Activated T-cell treated with anti-CD3 and anti-CD28 coated beads for 48 hours (primary cell): ENCODE measurements at regions not wholly inside any gene's neighbourhood (a gene's known extent, or its start where the extent isn't known, plus 50 kb on each side); places are given as distances from the start of the nearest gene placed in this dataset.

Experiments used
- DNase-seq: peaks from one replicate; pipeline ENCODE4 v3.0.0-alpha.2; 2020; ENCODE audit warnings: low read depth

DNA sequence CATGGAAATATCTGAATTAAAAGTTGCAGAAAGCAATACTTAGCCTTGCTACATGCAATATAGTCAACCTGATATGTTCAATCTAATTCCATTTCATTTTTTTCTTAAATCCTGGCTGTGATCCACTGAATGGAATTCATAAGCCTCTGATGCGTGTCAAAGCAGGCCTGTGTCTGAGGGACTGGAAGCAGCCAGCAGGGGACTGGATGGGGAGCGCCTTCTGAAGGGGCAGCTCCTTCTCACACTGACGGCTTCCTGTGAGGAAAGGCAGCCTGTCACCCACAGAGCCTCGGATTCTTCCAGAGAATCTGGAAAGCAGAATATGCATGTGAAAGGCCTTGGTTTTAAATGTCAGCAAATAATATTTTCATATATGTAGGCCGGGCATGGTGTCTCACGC lies 73.5 kb downstream of the KCNF1 start:
- no peak for DNase-seq

DNA sequence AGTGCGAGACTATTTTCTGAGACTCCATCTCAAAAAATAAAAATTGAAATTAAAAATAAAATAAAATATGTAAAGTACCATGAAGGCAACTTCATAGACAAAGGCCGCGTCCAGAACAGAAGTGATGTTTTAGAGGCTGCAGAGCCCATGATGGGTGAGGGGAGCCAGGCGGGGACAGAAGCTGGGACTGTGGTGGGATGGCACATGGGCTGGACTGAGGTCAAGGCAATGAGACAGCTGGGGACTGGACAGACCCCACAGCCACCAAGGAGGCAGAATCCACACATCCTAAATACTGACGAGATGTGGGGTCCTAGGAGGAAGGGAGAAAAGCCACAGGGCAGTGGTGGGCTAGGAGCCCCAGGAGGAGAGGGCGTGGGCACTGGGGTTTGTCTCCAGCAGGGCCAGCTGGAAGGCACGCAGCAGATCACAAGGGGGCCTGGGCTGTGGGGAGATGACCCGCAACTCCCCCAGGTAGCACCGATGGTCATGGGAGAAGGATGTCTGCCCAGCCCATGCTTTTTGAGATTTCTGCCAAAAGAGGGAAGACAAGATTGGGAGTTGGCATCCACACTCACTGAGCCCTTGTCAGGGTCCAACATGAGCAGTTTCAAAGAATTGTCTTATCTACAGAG lies 74.3 kb downstream of the KCNF1 start:
- DNase-seq = no peak

DNA sequence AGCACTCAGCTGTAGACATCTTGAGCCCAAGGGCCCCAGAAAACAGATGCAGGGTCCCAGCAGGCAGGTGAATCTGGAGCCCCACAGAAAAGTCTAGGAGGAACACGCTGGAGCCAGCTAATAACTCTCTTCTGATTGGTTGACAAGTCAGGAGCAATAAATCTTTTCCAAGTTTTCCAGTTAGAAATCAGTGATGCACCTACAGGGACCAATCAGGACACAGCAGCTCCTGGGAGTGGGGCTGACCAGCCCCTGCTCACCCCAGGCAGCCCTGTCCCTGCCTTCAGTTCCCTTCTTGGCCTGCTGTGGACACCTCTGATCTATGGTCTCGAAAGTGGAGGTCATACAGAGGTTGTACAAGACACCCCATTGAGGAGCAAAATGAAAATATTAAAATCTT lies 75.7 kb downstream of the KCNF1 start:
- no peak for DNase-seq

DNA sequence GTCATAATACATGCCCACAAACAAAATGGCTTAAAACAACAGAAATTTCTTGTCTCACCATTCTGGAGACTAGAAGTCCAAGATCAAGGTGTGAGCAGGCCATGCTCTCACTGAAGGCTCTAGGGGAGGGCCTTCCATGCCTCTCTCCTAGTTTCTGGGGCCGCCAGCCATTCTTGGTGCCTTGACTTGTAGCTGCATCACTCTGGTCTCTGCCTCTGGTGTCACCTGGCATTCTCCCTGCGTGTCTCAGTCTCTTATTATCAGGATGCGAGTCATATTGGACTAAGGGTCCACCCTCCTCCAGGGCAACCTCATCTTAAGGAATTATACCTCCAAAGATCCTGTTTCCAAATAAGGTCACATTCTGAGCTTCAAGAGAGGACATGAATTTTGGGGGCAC lies 76.1 kb downstream of the KCNF1 start:
- DNase-seq = no peak

DNA sequence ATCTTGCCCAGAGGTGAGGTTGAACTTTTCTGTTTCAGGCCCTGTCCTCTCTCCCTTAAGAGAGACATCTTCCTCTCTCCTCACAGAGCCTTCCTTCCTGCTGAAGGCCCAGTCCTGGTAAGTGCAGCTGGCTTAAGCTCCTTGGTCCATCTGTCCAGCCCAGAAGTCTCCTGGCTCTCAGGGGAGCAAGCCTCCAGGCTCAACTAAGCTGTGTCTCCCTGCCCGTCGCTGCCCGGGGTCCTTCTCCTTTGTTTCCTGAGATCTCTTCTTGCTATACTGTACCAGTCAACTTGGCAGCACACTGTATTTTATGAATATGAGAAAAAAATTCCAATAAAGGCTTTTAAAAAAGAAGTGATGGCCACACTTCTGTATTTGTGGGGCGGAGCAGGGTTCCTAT lies 77.4 kb downstream of the KCNF1 start:
- DNase-seq = no peak

DNA sequence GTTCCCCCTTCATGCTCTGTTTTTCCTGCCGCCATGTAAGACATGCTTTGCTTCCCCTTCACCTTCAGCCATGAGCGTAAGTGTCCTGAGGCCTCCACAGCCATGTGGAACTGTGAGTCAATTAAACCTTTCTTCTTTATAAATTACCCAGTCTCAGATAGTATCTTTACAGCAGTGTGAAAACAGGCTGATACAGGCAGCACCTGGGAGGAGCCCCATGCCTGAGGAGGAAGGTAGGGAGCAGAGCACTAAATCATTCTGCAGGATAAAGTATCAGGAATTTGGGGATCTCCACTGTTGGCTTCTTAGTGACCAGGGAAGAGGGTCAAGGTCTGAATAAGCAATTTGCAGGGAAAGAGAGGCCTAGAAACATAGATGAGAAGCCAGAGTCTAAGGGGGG lies 78.0 kb downstream of the KCNF1 start:
- DNase-seq = no peak

DNA sequence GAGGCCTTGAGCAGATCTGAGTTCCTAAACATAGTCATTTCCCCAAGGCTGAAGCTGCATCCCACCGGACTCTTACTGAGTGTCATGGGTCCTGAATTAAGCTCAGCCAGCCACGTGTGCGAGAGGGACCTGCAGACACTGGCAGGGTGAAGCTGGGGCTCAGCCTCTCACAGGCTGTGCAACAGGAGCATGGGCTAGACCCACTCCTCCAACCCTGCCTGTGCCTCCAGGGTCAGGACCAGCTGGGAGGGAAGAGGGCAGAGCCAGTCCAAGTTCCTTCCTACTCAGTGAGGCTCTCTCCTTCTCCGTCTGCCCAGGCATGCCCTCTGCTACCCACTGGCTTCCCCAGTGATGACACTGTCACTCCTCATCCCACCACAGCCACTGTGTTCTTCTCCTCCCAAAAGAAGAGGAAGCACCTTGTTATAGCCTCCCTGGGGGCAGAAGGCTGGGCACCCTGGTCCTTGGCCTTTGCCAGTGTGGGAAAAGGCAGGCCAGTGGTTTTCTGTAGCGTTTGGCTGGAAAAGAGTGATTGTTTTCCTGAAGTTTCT lies 78.9 kb downstream of the KCNF1 start:
- DNase-seq = no peak

DNA sequence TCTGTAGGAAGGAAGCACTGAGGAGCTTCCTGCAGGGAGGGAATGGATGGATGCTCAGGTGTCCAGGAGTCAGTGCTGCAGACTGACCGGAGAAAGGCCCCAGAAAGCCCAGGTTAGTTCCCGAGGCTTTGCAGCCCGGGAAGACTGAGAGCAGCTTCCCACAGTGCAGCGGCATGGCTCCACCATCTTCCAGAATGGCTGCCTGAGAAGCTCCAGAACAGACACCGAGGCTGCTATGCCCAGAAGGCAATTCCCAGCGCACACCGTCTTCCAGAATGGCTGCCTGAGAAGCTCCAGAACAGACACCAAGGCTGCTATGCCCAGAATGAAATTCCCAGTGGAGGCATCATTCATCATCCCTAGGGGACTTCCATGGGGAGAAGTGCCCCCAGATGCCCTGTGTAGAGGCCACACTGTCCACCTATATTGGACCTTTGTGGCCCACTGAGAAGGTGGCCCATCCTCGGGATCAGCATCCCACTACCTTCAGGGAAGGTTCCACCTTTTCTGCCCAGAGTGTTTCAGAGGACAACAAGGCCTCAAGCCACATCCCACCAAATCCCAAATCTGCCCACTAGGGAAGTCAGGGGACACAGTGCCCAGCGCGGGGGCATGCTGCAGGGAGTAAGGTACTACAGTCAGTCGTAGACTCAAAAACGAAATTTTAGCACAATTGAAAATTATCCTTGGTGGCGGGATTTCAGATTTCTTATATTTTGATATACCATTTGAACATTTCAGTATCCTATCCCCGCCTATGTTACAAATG lies 80.5 kb downstream of the KCNF1 start:
- no peak for DNase-seq

DNA sequence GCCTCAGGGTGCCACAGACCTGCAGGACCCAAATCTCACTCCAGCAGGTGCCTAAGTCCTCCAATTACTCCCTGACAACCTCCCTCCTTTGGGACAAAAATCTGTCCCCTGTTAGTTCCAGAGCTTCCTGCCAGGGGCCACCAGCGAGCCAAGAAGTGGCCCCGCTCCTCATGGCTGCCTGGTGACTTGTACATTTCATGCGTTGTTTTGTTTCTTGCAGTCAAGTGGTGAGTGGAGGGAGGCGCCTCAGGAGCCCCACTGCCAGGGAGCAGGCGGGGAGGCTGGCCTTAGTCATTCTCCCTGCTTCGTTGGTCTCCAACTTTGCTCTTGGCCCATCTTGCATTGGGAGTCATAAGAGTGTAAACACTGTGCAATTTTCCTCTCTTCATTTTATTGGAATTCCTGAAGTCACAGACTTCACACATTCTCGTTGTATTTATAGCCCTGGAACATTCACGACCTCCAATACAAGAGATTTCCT lies 81.3 kb downstream of the KCNF1 start:
- no peak for DNase-seq

DNA sequence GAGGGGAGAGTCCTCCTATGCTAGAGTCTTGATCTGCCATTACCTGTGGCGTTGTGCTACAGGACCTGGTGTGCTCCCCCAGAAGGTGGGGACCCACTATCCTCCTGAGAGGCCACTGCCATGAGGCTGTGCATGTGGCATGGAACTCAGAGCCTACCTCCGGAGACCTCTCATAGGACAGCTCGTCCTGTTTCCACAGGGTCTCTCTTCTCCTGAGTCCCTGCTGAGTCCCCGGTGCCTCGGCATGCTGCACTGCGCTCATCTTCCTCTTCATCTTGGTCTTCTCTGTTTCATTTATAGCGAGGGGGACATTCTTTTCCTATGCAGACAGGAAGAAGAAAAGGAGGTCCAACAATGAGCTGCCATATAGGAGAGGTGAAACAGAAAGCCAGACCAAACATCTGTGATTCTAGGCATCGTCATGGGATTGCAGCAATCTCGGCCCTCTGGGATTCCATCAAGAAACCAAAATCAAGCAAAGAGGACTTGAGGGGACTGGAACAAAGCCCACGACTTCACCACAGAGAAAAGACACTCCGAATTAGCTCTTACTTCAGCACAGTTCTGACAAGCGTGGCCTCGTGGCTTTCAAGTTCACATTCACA lies 83.7 kb downstream of the KCNF1 start:
- DNase-seq = no peak

DNA sequence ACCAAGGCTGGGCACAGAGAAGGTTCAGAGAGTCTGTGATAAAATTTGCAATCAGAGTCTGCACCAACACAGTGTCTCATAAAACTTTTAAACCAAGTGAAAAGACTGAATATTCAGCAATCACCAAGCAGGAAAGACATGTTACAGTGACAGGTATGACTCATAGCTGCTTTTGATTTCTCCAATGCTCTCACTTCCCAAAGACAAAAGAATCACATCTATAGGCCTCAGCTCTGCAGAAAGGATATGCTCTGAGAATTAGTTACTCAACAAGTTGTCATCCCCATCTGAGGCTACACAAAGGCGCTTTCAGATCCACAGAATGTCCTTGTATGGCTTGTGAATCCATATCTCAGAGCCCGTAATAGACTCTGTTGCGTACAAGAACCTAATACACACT lies 92.5 kb downstream of the KCNF1 start:
- DNase-seq = no peak

DNA sequence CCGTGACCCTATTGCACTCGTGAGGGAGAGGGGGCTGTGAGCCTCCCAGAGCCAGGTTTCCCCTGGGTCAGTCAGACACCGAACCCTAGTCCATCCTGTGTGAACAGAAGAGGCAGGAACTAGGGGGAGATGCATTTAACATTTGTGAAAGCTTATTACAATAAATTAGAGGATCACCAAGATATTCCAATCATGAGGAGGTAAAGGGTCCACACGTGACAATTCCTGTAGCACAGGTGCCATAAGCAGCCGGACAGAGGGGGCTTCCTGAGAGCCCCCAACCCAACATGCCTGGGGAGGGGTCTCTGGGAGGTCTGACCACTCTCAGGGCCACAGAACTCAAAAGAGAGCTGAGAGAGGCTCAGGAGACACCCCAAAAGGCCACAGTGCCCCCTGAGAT lies 93.3 kb downstream of the KCNF1 start:
- DNase-seq = no peak

DNA sequence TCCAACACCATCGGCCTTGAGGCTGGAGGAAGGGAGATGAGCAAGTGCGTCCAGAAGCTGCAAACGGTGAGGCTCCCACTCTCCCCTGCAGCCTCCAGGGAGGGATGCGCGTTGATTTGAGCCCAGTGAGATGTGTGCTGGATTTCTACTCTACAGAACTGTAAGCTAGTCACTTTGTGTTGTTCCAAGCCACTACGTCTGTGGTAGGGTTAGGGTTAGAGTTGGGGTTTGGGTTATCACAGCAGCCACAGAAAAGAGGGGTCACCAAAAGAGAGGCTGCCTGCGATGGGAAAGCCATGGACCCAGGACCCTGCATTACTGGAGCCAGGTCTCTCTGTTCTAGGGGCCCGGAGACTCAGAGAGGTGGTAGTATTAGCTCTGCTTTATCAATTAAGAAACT lies 94.5 kb downstream of the KCNF1 start:
- DNase-seq = no peak

DNA sequence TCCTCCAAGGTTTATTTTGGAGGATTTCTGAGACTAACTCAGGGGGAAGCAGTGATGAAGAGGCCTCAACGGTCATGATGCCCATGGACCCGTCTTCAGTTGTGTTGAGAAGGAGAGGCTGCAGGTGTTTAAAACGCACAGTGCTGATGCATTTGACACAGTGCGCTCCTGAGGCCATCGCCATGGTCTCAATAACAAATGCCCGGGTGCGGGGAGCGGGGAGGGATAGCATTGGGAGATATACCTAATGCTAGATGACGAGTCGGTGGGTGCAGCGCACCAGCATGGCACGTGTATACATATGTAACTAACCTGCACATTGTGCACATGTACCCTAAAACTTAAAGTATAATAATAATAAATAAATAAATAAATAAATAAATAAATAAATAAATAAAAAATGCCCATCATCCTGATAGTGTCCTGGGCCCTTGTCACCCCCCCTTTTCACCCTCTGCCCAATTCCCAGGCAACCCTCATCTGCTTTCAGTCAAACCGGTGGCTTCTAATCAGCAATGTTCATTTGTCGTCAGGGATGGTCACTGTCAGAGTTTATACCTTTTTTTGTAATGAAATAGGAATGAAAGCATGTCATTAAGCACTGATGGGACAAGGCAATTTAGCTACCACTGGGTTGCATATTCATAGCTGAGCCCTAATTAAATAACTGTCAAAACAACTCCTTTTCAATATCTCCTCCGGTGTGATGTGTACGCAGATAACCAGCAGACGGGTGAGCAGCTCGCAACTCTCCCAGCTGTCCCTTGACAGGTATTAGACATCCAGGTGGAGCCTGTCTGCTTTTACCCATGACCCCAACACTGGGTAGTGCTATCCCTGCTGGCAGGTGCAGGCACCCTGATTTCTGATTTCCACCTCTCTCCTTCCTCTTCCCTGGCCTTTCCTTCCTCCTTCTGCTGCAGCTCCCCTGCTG lies 95.9 kb downstream of the KCNF1 start:
- no peak for DNase-seq

DNA sequence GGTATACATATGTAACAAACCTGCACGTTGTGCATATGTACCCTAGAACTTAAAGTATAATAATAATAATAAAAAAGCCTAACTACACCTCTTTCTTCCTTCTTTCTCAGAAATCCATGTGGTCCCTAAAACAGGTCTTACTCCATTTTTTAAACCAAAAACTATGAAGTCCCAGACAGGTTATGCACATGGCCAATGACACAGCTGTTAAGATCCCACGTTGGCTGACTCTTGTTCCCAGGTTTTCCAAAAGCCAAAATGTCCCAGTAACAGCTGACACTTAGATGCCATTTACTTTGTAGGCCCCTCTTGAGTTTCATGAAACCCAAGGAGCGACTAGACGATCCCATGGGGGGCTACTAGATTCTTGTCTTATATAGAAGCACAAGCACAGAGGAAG lies 97.0 kb downstream of the KCNF1 start:
- no peak for DNase-seq

DNA sequence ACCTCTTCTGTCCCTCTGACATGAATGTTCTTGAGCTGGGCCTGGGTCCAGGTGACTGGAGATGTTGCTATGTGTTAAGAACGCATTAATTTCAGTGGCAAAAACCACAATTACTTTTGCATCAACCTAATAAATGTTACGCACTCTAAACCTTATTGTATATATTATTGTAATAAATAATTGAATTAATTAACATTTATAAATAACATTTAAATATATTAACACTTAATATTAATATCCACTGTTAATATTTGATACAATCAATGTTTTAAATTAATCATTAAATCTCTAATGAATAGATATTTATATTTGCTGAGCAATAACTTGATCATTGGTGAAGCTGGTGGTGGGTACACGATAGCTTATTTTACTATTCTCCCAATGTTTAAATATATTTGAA lies 97.4 kb downstream of the KCNF1 start:
- no peak for DNase-seq

DNA sequence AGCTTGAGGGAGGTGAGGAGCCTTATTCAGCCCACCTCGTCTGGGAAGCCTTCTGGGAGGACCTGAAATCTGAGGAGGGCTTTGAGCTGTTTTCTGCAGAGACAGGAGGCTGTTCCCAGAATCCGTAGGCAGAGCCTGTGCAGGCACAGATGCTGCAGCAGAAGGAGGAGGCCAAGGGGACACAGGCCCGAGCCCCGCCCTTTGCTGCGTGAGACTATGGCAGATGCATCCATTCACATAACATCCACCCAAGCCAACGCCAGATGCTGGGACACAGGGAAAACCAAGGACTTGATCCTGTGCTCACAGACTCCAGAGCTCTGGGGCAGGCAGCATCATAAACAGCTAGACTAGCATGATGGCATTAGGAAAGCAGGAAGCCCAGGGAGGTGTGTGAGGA lies 98.2 kb downstream of the KCNF1 start:
- no peak for DNase-seq

DNA sequence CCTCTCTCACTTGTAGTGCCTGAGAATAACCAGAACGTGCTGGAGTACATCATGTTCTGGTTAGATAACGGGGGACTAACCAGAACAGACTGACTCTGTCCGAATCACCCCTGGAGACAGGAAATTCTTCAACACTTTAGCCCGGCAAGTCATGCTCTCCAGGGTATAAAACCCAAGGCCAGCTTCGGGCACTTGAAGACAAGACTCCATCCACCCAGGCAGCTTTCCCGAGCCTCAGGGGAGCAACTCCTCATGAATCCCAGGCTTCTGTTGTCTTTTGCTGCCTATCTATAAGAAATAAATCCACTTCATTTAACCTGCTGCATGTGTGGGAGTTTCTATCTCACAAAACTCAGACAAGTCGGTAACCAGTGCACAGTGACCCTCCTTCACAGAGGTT lies 99.6 kb downstream of the KCNF1 start:
- no peak for DNase-seq

DNA sequence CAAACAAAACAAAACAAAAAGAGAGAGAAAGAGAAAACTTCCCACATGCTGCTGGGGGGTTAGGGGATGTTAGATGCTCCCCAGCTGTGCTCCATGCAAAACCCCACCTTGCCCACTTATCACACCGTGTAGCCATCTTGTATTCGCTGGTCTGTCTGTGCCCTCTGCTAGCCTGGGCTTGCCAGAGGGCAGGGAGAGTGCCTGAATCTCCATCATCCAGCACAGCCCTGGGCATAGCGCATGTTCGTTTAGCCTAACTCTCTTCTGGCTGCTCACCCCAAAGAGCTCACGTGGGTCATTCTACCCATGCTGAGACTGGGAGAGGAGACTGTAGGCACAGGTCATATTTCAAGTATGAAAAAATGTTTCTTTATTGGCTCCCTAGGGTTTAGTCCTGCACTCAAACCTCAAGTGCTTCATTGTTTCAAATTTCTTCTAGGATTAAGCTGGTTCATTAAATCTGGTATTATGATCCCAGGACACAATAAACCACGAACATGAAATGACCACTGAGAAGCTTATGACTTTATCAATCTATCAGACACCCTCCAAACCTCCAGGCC lies 100.5 kb downstream of the KCNF1 start:
- DNase-seq = no peak

DNA sequence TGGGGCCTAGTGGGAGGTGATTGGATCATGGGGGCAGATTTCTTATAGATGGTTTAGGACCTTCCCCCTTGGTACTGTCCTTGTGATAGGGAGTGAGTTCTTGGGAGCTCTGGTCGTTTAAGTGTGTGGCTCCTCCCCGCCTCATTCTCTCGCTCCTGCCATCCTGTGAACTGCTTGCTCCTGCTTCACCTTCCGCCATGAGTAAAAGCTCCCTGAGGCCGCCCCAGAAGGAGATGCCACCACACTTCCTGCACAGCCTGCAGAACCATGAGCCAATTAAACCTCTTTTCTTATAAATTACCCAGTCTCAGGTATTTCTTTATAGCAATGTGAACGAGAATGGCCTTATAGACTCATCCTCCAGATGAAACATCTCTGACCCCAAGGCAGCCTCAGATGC lies 101.5 kb downstream of the KCNF1 start:
- DNase-seq = no peak

DNA sequence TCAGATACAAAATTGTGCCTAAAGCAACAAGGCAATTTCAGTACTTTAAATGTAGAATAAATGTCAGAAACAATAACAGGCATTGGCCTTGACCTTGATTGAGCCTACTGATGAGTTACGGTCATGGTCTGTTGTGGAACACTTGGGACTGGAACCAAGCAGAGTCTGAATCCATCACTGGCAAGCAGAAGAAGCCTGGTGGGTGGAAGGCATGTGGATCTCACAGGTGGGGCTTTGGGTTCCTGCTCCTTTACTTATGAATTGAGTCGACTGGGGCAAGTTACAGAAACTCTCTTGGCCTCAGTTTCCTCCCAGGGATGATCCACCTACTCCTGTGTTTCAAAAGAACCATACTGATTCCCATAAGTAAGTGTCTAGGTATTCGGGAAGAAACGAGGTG lies 102.3 kb downstream of the KCNF1 start:
- no peak for DNase-seq
